SJSA1 (cell line): ENCODE measurements at regions not wholly inside any gene's neighbourhood (a gene's known extent, or its start where the extent isn't known, plus 50 kb on each side); places are given as distances from the start of the nearest gene placed in this dataset.

ENCODE experiments used
- DNase-seq, 2 experiments: peaks; one replicate each; pipeline ENCODE4 v3.0.0-alpha.2; 2015 to 2020; ENCODE audit warnings: low spot score in 2 of 2, low read depth in 1 of 2
- H3K27ac ChIP-seq: fragments of 250-450 bp; sonication (Bioruptor Pico); 2 replicates; pipeline ENCODE4 v1.5.1; 2020; ENCODE audit warnings: mild to moderate bottlenecking, moderate library complexity
- H3K27me3 ChIP-seq: fragments of 250-450 bp; sonication (Bioruptor Pico); replicated peaks from 2 replicates; pipeline ENCODE4 v1.5.1; 2020; ENCODE audit warnings: mild to moderate bottlenecking, moderate library complexity
- H3K36me3 ChIP-seq: fragments of 250-450 bp; sonication (Bioruptor Pico); 2 replicates; pipeline ENCODE4 v1.5.1; 2020; ENCODE audit warnings: mild to moderate bottlenecking
- H3K4me1 ChIP-seq: fragments of 250-450 bp; sonication (Bioruptor Pico); replicated peaks from 2 replicates; pipeline ENCODE4 v1.6.1; 2021; ENCODE audit warnings: mild to moderate bottlenecking
- H3K4me3 ChIP-seq: fragments of 250-450 bp; sonication (Bioruptor Pico); 2 replicates; pipeline ENCODE4 v1.5.1; 2020; ENCODE audit warnings: mild to moderate bottlenecking
- H3K9me3 ChIP-seq: fragments of 250-450 bp; sonication (Bioruptor Pico); replicated peaks from 2 replicates; pipeline ENCODE4 v1.5.1; 2020; ENCODE audit warnings: mild to moderate bottlenecking

DNA sequence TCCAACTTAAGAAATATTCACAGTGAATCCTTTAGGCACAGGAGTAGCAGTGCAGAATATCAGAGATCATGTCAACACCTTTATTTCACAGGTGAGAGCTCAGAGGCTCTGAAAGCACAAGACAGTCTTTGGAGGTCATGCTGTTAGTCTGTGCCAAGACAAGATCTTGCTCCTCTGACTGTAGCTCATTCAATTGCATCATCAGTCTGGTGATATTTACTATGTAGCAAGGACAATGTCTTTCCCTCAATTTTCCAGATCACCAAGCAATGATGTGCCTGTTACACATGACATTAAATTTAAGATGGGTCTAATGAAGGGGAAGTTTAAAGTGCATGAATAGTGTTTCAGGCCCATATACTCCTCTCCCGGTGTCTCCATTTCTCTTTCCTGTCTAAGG lies 277.5 kb downstream of the IL15 start:
- no peak overlapping the region for H3K27ac ChIP-seq
- H3K36me3 ChIP-seq = no peaks in the 10 kb centered on the region
- H3K4me1 ChIP-seq = no peaks in the 10 kb centered on the region
- no peak for DNase-seq
- no peak overlapping the region for H3K4me3 ChIP-seq
- H3K9me3 ChIP-seq = no peaks in the 10 kb centered on the region
- no peaks in the 10 kb centered on the region for H3K27me3 ChIP-seq

DNA sequence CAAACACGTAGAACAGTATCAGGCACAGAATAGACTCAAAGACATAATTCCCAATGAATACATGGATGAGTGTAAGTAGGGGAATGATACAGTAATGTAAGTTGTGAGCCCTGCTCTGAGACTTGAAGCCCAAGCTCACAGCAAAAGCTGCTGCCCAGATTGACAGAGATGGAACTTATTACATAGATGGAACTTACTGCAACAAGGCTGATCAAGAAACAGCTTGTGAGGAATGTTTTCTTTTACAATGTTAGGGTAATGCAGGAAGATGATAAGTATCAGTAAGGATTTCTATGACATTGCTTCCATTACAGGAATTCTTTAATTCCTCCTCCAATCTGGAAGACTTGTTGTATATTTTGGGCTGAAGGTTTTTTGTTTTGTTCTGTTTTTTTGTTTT lies 278.4 kb downstream of the IL15 start:
- H3K36me3 ChIP-seq = no peaks in the 10 kb centered on the region
- no peaks in the 10 kb centered on the region for H3K4me1 ChIP-seq
- no peak overlapping the region for H3K4me3 ChIP-seq
- H3K27ac ChIP-seq = no peak overlapping the region
- no peaks in the 10 kb centered on the region for H3K9me3 ChIP-seq
- no peak for DNase-seq
- no peaks in the 10 kb centered on the region for H3K27me3 ChIP-seq

DNA sequence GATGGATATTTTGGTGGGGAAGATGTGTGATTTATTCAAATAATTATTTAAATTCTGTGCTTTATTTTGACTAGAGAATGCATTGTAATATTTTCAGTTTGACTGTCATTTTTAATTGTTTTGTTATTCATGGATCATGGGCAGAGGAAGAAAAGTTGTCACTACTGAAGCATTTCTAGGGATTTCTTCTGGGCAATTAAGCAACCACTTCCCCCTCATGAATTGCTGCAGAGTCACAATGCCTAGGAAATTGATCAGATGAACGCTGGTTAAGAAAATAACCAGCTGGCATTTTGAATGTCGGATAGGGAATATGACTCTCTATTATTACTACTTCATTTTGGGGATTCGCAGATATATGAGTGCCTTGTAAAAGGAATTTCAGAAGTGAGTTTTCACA lies 283.3 kb downstream of the IL15 start:
- Histone ChIP-seq H3K9me3 (no peaks in the 10 kb centered on the region), H3K4me3 (no peak overlapping the region), H3K36me3 (no peaks in the 10 kb centered on the region), H3K27me3 (no peaks in the 10 kb centered on the region), H3K27ac (no peak overlapping the region), H3K4me1 (no peaks in the 10 kb centered on the region)
- no peak for DNase-seq

DNA sequence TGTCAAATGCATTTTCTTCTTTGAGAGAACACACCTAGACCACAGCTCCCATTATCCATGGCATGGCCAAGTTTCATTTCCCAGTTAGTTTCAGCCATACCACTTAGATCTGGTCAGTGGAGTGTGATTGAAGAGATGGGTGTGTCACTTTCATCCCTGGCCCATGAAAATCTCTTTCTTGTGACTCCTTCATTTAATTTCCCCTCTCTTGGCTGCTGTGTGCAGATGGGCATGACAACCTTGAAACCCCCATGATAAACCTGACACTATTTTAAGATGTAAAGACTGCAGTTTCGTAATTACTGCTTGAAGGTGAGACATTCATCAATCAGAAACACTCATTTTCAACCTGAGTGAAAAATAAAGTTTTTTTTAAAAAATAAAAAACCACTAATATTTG lies 284.9 kb downstream of the IL15 start:
- no peak for DNase-seq
- H3K4me3 ChIP-seq = no peak overlapping the region
- no peaks in the 10 kb centered on the region for H3K4me1 ChIP-seq
- H3K27me3 ChIP-seq = no peaks in the 10 kb centered on the region
- H3K9me3 ChIP-seq = no peaks in the 10 kb centered on the region
- no peak overlapping the region for H3K27ac ChIP-seq
- no peaks in the 10 kb centered on the region for H3K36me3 ChIP-seq

DNA sequence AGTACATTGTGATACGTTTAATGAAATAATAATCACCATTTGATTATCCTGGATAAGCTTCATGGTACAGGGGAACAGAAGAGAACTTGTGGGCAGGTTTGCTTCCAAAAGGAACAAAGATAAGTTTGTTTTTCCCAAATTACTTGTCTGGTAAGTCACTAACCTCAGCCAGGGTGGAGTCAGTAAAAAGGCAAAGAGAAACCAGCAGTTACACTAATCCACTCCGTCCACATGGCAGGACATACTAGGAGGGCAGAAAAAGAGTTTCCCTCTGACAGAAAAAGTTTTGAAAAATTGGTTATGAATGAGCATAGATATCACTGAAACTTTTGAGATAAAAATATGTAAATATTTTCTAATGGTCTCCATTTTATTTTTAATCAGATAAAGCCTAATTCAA lies 285.9 kb downstream of the IL15 start:
- Histone ChIP-seq H3K27ac (no peak overlapping the region), H3K27me3 (no peaks in the 10 kb centered on the region), H3K4me1 (no peaks in the 10 kb centered on the region), H3K9me3 (no peaks in the 10 kb centered on the region), H3K4me3 (no peak overlapping the region), H3K36me3 (no peaks in the 10 kb centered on the region)
- DNase-seq = no peak

DNA sequence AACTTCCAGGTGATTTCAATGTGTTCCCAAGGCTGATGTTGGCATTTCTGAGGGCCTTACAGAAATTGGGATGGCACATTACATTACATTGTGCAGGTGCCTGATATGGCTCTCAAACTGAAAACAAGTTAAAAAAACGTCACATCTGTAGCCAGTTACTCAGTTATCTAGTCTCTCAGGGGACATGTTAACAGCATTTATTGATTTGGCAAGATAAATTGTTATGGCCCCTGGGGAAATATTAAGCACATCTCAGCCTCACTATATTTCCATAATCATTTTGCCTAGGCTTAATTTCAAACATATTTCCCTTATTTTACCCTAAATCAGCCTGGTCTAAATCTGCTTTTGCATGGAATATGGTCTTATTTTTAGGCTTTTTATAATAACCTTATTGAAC lies 290.0 kb downstream of the IL15 start:
- Histone ChIP-seq H3K27ac (no peak overlapping the region), H3K4me3 (no peak overlapping the region), H3K4me1 (no peaks in the 10 kb centered on the region), H3K36me3 (no peaks in the 10 kb centered on the region), H3K27me3 (no peaks in the 10 kb centered on the region), H3K9me3 (no peaks in the 10 kb centered on the region)
- no peak for DNase-seq

DNA sequence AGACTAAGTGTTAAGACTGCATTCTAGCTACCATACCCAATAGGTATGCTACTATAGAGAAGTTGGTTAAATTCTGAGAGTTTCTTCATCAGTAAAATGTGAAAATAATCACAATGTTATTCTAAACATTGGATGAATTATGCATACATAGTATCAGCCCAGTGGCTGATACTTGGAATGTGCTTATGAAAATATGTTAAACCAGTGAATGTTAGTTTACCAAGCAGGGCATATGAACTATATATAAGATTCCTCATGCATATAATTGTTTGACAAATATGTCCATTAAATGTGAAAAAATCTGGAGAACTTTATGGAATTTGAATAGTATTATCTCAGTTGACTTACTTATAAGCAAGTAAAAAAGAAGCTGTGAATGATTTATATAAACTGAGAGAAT lies 296.1 kb downstream of the IL15 start:
- DNase-seq = no peak
- H3K9me3 ChIP-seq = 0 out of 2 replicates have a peak, but pooled peaks cover 3% of the 10 kb centered on the region
- H3K36me3 ChIP-seq = no peaks in the 10 kb centered on the region
- H3K27me3 ChIP-seq = no peaks in the 10 kb centered on the region
- no peaks in the 10 kb centered on the region for H3K4me1 ChIP-seq
- H3K4me3 ChIP-seq = no peak overlapping the region
- H3K27ac ChIP-seq = no peak overlapping the region

DNA sequence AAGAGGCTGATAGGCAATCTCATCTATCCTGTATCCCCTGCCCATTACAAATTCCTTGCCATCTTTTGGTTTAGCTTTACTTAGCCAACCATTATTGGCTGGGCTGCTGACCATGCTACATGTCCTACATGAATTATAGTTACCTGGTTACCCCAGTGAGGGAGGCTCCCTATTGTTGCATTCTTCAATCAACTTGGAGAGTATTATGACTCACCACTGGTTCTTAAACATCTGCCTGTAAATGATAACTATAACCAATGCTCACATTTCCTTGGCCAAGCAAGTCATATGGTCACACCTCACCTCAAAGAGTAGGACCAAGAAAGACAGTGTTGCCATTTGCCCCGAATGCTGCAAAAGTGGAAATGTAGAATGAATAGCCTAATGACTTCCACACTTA lies 297.6 kb downstream of the IL15 start:
- no peak for DNase-seq
- Histone ChIP-seq H3K4me3 (no peak overlapping the region), H3K27me3 (no peaks in the 10 kb centered on the region), H3K9me3 (0 out of 2 replicates have a peak, but pooled peaks cover 3% of the 10 kb centered on the region), H3K27ac (no peak overlapping the region), H3K36me3 (no peaks in the 10 kb centered on the region), H3K4me1 (no peaks in the 10 kb centered on the region)

DNA sequence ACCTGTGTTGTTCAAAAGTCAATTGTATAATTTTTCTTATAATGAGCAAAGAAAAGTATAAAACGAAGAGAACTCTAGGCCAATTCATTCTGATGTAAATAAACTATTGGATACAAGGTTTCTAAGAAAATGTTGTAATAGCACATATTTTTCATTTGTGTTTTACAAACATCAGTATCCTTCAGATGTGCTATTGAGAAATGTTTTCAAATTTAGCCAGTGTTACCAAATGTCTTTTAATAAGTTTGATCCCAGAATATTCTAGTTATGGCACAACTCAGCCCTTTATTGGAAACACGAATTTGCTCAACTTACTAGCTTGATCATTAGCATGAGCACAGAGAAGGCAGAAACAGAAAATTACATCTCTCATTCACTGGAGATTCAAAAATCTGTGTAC lies 319.3 kb downstream of the IL15 start:
- H3K27ac ChIP-seq = no peak overlapping the region
- H3K36me3 ChIP-seq = no peaks in the 10 kb centered on the region
- H3K4me1 ChIP-seq = no peaks in the 10 kb centered on the region
- H3K27me3 ChIP-seq = no peaks in the 10 kb centered on the region
- H3K9me3 ChIP-seq = no peaks in the 10 kb centered on the region
- no peak for DNase-seq
- no peak overlapping the region for H3K4me3 ChIP-seq

DNA sequence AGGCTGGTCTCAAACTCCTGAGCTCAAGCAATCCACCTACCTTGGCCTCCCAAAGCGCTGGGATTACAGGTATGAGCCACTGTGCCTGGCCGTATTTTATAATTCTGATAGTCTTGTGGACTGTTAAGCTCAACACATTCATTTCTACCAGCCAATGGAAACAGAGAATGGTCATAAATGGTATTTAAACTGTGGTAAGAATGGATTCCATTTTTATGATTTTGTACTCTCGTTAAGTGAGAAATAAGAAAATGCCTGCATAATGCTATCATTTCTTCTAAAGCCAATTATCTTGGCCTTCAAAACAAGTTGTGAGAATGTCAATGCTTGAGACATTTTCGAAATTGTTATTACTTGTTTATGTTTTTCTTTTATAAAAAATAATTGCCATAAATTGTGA lies 321.0 kb downstream of the IL15 start:
- Histone ChIP-seq H3K36me3 (no peaks in the 10 kb centered on the region), H3K4me3 (no peak overlapping the region), H3K27me3 (no peaks in the 10 kb centered on the region), H3K4me1 (no peaks in the 10 kb centered on the region), H3K9me3 (no peaks in the 10 kb centered on the region), H3K27ac (no peak overlapping the region)
- no peak for DNase-seq

DNA sequence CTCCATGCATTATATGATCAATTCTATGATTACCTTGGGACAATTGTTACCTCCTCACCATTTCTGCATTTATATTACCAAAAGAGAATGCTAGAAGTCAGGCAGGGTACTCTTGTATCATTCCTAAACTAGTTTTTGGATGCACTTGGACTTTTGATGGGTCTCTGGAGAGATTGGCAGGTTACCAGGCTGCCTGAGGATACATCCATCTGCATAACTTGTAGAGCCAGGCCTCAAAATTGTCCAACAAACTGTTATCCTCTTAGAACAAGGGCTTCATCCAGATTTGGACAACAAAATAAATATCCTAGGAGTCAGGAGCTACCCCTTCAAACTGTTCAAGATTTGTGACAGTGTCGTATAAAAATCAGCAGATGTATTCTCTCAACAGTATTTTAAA lies 326.1 kb downstream of the IL15 start:
- Histone ChIP-seq H3K9me3 (no peaks in the 10 kb centered on the region), H3K27me3 (no peaks in the 10 kb centered on the region), H3K4me3 (no peak overlapping the region), H3K27ac (no peak overlapping the region), H3K4me1 (no peaks in the 10 kb centered on the region), H3K36me3 (no peaks in the 10 kb centered on the region)
- DNase-seq = no peak

DNA sequence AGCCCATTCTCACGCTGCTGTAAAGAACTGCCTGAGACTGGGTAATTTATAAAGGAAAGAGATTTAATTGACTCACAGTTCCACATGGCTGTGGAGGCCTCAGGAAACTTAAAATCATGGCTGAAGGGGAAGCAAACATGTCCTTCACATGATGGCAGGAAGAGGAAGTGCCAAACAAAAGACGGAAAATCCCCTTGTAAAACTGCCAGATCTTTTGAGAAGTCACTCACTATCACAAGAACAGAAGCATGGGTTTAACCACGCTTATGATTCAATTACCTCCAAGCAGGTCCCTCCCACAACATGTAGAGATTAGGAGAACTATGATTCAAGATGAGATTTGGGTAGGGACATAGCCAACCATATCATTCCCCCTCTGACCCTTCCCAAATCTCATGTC lies 335.5 kb downstream of the IL15 start:
- Histone ChIP-seq H3K4me3 (no peak overlapping the region), H3K27me3 (no peaks in the 10 kb centered on the region), H3K4me1 (no peaks in the 10 kb centered on the region), H3K9me3 (no peaks in the 10 kb centered on the region; the same call in 1 of the 2 replicates), H3K27ac (no peak overlapping the region), H3K36me3 (no peaks in the 10 kb centered on the region)
- DNase-seq = no peak

DNA sequence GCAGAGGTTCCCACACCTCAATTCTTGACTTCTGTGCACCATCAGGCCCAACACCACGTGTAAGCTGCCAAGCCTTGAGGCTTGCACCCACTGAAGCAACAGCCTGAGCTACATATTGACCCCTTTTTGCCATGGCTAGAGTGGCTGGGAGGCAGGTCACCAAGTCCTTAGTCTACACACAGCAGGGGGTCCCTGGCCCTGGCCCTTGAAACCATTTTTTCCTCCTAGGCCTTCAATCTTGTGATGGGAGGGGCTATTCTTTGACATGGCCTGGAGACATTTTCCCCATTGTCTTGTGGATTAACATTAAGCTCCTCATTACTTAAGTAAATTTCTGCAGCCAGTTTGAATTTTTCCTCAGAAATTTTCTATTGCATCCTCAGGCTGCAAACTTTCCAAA lies 336.6 kb downstream of the IL15 start:
- Histone ChIP-seq H3K27me3 (no peaks in the 10 kb centered on the region), H3K4me1 (no peaks in the 10 kb centered on the region), H3K36me3 (no peaks in the 10 kb centered on the region), H3K4me3 (no peak overlapping the region), H3K9me3 (no peaks in the 10 kb centered on the region; the same call in 1 of the 2 replicates), H3K27ac (no peak overlapping the region)
- DNase-seq = no peak
